ENCODE measurements at regions not wholly inside any gene's neighbourhood (a gene's known extent, or its start where the extent isn't known, plus 50 kb on each side); places are given as distances from the start of the nearest gene placed in this dataset.
"Not testable (repeated sequence)": the region's sequence is repeated elsewhere in the genome, so short reads cannot be mapped to it uniquely, and the experiment has no call there.

GRCh38 chr3:104908761-104909160 lies 457.9 kb upstream of the ALCAM start:
- DNase-seq: no peak

- no peak for DNase-seq
Measured at GRCh38 chr3:104909198-104909597, 457.5 kb upstream of the ALCAM start.

GRCh38 chr3:104909721-104910120 lies 457.0 kb upstream of the ALCAM start:
- DNase-seq: no peak

GRCh38 chr3:104911376-104911775 lies 455.3 kb upstream of the ALCAM start:
- no peak for DNase-seq

GRCh38 chr3:104916971-104917370 lies 449.7 kb upstream of the ALCAM start:
- no peak for DNase-seq

- DNase-seq: no peak
Measured at GRCh38 chr3:104920512-104920911, 446.2 kb upstream of the ALCAM start.

- no peak for DNase-seq
Measured at GRCh38 chr3:104933972-104934371, 432.7 kb upstream of the ALCAM start.

GRCh38 chr3:104935613-104936012 lies 431.1 kb upstream of the ALCAM start:
- DNase-seq: no peak

GRCh38 chr3:104939196-104939595 lies 427.5 kb upstream of the ALCAM start:
- no peak for DNase-seq

- DNase-seq: no peak
Measured at GRCh38 chr3:104941785-104942184, 424.9 kb upstream of the ALCAM start.

GRCh38 chr3:104943974-104944373 lies 422.7 kb upstream of the ALCAM start:
- no peak for DNase-seq

GRCh38 chr3:104947943-104948342 lies 418.8 kb upstream of the ALCAM start:
- no peak for DNase-seq

- DNase-seq: not testable (repeated sequence)
Measured at GRCh38 chr3:104949810-104950209, 416.9 kb upstream of the ALCAM start.

GRCh38 chr3:104951426-104951825 lies 415.3 kb upstream of the ALCAM start:
- DNase-seq: no peak

- no peak for DNase-seq
Measured at GRCh38 chr3:104952146-104952972, 414.4 kb upstream of the ALCAM start.

- no peak for DNase-seq
Measured at GRCh38 chr3:104956620-104957345, 409.9 kb upstream of the ALCAM start.

GRCh38 chr3:104960579-104960978 lies 406.1 kb upstream of the ALCAM start:
- no peak for DNase-seq

GRCh38 chr3:104961851-104962250 lies 404.9 kb upstream of the ALCAM start:
- DNase-seq: no peak

- DNase-seq: no peak
Measured at GRCh38 chr3:104974316-104974715, 392.4 kb upstream of the ALCAM start.

- no peak for DNase-seq
Measured at GRCh38 chr3:104977719-104978118, 389.0 kb upstream of the ALCAM start.

GRCh38 chr3:104982130-104982529 lies 384.6 kb upstream of the ALCAM start:
- no peak for DNase-seq

- no peak for DNase-seq
Measured at GRCh38 chr3:104987859-104988258, 378.9 kb upstream of the ALCAM start.

- no peak for DNase-seq
Measured at GRCh38 chr3:104988496-104988895, 378.2 kb upstream of the ALCAM start.

GRCh38 chr3:104989878-104990277 lies 376.8 kb upstream of the ALCAM start:
- no peak for DNase-seq

All from effector CD4-positive, alpha-beta T cell (primary cell).